GM12872 (cell line): ENCODE measurements at regions not wholly inside any gene's neighbourhood (a gene's known extent, or its start where the extent isn't known, plus 50 kb on each side); places are given as distances from the start of the nearest gene placed in this dataset.

Experiments used
- CTCF ChIP-seq: IDR thresholded peaks from 3 replicates; pipeline ENCODE4 v1.5.1; 2011; ENCODE audit warnings: low read depth, mild to moderate bottlenecking, low read length, moderate library complexity; ENCODE audit not compliant: insufficient read depth

- TF ChIP-seq CTCF, result no peak
These were observed 124.4 kb upstream of the SP8 start for GRCh38 chr7:20911081-20911480.

- TF ChIP-seq CTCF, result no peak
These were observed 127.2 kb upstream of the SP8 start for GRCh38 chr7:20913853-20914252.

- TF ChIP-seq CTCF, result no peak
These were observed 129.6 kb upstream of the SP8 start for GRCh38 chr7:20916311-20916710.

- no peak for TF ChIP-seq CTCF
These were observed 130.9 kb upstream of the SP8 start for GRCh38 chr7:20917603-20918002.

GRCh38 chr7:20918156-20918555 is 131.5 kb upstream of the SP8 start:
- TF ChIP-seq CTCF, result no peak

- no peak for TF ChIP-seq CTCF
These were observed 141.3 kb upstream of the SP8 start for GRCh38 chr7:20927976-20928375.

DNA sequence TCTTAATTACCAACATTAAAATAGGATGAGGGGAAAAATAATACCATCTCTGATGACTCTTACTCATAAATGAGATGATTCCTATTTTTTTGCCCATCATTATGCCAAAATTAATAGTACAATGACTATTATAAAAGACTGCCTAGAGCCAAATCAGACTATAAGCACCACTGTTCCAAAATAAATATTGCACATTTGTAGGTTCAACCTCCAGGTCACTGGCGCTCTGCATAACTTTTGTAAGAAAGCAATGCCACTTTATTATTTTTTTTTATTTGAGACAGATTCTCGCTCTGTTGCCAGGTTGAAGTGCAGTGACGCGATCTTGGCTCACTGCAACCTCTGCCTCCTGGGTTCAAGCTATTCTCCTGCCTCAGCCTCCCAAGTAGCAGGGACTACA is 142.5 kb upstream of the SP8 start:
- TF ChIP-seq CTCF, result no peak

DNA sequence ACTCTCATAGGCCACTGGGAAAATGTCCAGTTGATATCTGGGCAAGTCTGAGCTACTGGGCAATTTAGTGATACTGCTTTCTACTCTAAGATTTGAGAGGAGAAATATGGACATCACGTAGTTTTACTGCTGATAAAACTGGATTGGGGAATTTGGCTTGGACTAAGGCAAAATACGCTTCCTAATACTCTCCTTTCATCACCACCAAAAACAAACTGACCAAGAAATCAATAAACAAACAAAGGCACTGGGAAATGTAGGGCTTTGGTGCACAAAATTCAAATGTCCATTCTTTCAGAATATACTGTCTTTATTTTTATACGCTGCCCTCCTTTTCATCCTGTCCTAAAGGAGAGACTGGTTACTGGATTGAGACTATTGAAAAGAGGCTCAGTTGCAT is 145.1 kb upstream of the SP8 start:
- TF ChIP-seq CTCF, result no peak
